ENCODE measurements at regions not wholly inside any gene's neighbourhood (a gene's known extent, or its start where the extent isn't known, plus 50 kb on each side); places are given as distances from the start of the nearest gene placed in this dataset.

DNA sequence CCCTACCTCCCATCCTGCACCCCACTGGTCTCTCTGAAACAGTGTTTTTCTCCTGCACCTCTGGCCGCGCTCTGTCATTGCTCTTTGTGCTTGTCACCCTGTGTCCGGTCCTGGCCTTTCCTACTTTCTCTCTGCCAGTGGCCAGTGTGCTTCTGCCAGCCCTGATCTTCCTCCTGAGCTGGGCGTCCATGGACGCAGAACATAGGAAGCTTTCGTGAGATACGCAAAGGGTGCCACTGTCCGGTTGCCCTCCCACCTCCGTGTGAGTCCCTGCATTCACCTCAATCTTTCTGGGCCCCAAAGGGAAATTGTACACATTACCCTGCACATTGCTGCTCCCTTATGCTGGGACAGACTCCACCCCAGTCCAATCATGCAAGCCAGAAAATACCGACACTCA, 105.7 kb upstream of the SOX1 start:
- intact Hi-C loops (cut with micrococcal nuclease) = no loop called here
- no peaks in the 10 kb centered on the region for H3K9me3 Mint-ChIP-seq
- DNase-seq (no peak), ATAC-seq (no peak)
- H3K27ac Mint-ChIP-seq = no peak overlapping the region
- TF ChIP-seq, protein P1, sequence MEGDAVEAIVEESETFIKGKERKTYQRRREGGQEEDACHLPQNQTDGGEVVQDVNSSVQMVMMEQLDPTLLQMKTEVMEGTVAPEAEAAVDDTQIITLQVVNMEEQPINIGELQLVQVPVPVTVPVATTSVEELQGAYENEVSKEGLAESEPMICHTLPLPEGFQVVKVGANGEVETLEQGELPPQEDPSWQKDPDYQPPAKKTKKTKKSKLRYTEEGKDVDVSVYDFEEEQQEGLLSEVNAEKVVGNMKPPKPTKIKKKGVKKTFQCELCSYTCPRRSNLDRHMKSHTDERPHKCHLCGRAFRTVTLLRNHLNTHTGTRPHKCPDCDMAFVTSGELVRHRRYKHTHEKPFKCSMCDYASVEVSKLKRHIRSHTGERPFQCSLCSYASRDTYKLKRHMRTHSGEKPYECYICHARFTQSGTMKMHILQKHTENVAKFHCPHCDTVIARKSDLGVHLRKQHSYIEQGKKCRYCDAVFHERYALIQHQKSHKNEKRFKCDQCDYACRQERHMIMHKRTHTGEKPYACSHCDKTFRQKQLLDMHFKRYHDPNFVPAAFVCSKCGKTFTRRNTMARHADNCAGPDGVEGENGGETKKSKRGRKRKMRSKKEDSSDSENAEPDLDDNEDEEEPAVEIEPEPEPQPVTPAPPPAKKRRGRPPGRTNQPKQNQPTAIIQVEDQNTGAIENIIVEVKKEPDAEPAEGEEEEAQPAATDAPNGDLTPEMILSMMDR (IDR thresholded peaks at IDR 0.05) = no peak
- no peaks in the 10 kb centered on the region for H3K36me3 Mint-ChIP-seq (ENCODE audit: low read depth)
- H3K4me3 Mint-ChIP-seq = no peak overlapping the region
- H3K4me1 Mint-ChIP-seq (ENCODE audit: low read depth) = no peaks in the 10 kb centered on the region
- H3K27me3 Mint-ChIP-seq = no peaks in the 10 kb centered on the region
- CTCF ChIA-PET = no interaction called here
- POLR2A ChIA-PET = no interaction called here

DNA sequence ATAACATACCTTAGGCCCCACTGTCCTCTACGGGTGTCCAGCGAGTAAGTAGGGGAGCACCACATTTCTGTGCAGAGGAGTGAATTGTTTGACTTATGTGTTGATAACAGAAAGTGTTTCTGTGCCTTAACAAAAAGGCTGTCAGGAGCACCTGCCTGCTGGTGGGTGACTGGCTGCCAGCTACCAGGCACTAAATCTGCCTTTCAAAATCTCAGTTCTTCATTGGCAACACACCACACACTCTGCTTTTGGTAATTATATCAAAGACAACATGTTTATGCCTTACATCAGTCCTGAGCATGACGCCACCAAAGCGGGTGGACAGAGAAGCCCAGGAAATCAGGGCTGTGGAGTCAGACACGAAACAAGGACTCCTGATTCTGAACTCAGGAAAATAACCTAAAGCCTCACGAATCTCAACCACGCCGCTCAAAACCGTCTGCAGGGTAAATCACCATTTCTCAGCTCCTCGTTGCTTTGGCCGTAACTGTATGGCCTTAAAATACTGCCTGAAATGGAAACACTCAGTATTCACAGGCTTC, 105.2 kb upstream of the SOX1 start:
- H3K36me3 Mint-ChIP-seq (ENCODE audit: low read depth) = no peaks in the 10 kb centered on the region
- H3K27me3 Mint-ChIP-seq = no peaks in the 10 kb centered on the region
- ChIA-PET CTCF (no interaction called here), POLR2A (no interaction called here)
- H3K4me1 Mint-ChIP-seq (ENCODE audit: low read depth) = no peaks in the 10 kb centered on the region
- DNase-seq = no peak
- TF ChIP-seq, protein P1 (IDR thresholded peaks at IDR 0.05) = no peak
- no peaks in the 10 kb centered on the region for H3K9me3 Mint-ChIP-seq
- H3K4me3 Mint-ChIP-seq = no peak overlapping the region
- ATAC-seq = no peak
- H3K27ac Mint-ChIP-seq = no peak overlapping the region
- intact Hi-C loops (cut with micrococcal nuclease) = no loop called here

DNA sequence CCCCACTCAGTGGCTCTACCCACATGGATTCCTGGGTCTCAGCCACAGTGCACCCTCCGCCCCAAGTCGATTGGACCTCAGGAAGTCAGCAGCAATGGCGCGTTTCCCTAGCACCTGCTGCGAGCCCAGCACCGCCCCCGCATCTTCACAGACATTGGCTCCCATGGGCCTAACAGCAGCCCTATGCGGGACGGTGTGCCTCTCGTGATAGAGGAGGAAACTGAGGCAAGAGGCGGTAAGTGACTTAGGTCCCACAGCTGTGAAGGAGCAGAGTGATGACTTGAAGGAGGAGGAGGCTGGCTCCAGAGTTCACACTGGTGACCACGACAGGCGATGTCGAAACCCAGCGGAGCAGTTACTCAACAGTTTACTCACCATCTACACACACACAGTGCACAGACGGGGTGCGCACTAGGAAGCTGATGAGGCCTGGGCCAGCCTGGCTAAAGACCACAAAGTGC, 104.5 kb upstream of the SOX1 start:
- Mint-ChIP-seq H3K27me3 (no peaks in the 10 kb centered on the region), H3K4me1 (ENCODE audit: low read depth) (no peaks in the 10 kb centered on the region), H3K36me3 (ENCODE audit: low read depth) (no peaks in the 10 kb centered on the region), H3K9me3 (no peaks in the 10 kb centered on the region), H3K4me3 (no peak overlapping the region), H3K27ac (no peak overlapping the region)
- TF ChIP-seq, protein P1 (IDR thresholded peaks at IDR 0.05) = no peak
- intact Hi-C loops (cut with micrococcal nuclease) = no loop called here
- POLR2A ChIA-PET = no interaction called here
- ATAC-seq = no peak
- DNase-seq = no peak
- CTCF ChIA-PET = no interaction called here

DNA sequence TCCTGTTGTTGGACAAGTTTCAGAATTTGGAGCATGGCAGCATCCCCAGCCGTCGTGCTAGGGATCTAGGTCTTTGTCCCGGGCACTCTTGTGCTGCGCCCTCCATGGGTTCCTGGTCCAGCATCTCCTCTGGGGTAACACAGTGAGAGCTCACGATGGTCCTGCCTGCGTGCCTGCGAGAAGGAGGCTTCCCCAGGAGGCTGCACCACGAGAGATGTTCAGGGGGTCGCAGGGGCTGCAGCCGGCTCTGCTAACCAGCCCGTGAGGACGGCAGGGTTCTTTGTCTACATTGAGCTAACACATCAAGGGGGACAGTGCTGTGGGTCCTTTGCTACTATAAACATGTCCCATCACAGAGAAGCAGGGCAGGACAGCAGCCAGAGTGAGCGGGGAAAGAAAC, 103.9 kb upstream of the SOX1 start:
- no peak overlapping the region for H3K27ac Mint-ChIP-seq

DNA sequence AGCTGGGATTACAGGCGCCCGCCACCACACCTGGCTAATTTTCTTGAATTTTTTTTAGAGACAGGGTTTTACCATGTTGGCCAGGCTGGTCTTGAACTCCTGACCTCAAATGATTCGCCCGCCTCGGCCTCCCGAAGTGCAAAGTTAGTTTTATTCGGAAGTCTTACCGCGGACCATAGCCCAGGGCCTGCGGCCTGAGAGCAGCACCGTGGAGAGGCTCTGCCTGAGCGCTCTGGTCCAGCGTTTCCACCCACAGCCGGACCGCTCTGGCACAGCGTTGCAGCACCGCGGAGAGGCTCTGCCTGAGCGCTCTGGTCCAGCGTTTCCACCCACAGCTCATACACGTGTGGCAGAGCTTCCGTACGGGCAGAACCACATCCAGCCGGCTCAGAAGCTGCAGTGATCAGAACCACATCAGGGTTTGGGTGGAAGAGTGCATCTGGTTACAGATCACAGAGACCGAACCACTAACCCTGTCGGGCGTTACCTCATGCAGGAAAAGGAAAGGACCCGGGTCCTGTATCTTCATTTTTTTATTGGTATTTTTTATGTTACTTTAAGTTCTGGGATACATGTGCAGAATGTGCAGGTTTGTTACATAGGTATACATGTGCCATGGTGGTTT, 102.4 kb upstream of the SOX1 start:
- ChIA-PET CTCF (no interaction called here), POLR2A (no interaction called here)
- H3K36me3 Mint-ChIP-seq (ENCODE audit: low read depth) = no peaks in the 10 kb centered on the region
- H3K27me3 Mint-ChIP-seq = peaks cover 1% of the 10 kb centered on the region
- TF ChIP-seq, protein P1 (IDR thresholded peaks at IDR 0.05) = no peak
- DNase-seq (no peak), ATAC-seq (no peak)
- H3K4me3 Mint-ChIP-seq = no peak overlapping the region
- no peaks in the 10 kb centered on the region for H3K4me1 Mint-ChIP-seq (ENCODE audit: low read depth)
- no peaks in the 10 kb centered on the region for H3K9me3 Mint-ChIP-seq
- H3K27ac Mint-ChIP-seq = no peak overlapping the region
- intact Hi-C loops (cut with micrococcal nuclease) = no loop called here

More for the DNA sequence above, 103.9 kb upstream of the SOX1 start:
- H3K4me3 Mint-ChIP-seq = no peak overlapping the region
- DNase-seq = no peak
- TF ChIP-seq, protein P1 (IDR thresholded peaks at IDR 0.05) = no peak
- H3K4me1 Mint-ChIP-seq (ENCODE audit: low read depth) = no peaks in the 10 kb centered on the region
- no peak for ATAC-seq
- CTCF ChIA-PET = no interaction called here
- H3K27me3 Mint-ChIP-seq = peaks cover under 1% of the 10 kb centered on the region
- H3K36me3 Mint-ChIP-seq (ENCODE audit: low read depth) = no peaks in the 10 kb centered on the region
- no peaks in the 10 kb centered on the region for H3K9me3 Mint-ChIP-seq
- POLR2A ChIA-PET = no interaction called here
- intact Hi-C loops (cut with micrococcal nuclease) = no loop called here
